GM12864 (cell line): ENCODE measurements at regions not wholly inside any gene's neighbourhood (a gene's known extent, or its start where the extent isn't known, plus 50 kb on each side); places are given as distances from the start of the nearest gene placed in this dataset.

Experiments
- DNase-seq: peaks from one replicate; pipeline ENCODE4 v3.0.0-alpha.2; 2011; ENCODE audit warnings: low read depth
- H3K4me3 ChIP-seq: 2 replicates; pipeline ENCODE4 v1.5.1; 2011; ENCODE audit warnings: mild to moderate bottlenecking, low read depth, low read length, control low read depth
- CTCF ChIP-seq: IDR thresholded peaks from 2 replicates; pipeline ENCODE4 v1.5.1; 2011; ENCODE audit warnings: low read depth, mild to moderate bottlenecking, moderate library complexity, low read length, control low read depth, inconsistent platforms; ENCODE audit errors: missing control alignments

- DNase-seq: no peak
These were observed 97.4 kb upstream of the NEUROD1 start for GRCh38 chr2:181777734-181778133.

DNA sequence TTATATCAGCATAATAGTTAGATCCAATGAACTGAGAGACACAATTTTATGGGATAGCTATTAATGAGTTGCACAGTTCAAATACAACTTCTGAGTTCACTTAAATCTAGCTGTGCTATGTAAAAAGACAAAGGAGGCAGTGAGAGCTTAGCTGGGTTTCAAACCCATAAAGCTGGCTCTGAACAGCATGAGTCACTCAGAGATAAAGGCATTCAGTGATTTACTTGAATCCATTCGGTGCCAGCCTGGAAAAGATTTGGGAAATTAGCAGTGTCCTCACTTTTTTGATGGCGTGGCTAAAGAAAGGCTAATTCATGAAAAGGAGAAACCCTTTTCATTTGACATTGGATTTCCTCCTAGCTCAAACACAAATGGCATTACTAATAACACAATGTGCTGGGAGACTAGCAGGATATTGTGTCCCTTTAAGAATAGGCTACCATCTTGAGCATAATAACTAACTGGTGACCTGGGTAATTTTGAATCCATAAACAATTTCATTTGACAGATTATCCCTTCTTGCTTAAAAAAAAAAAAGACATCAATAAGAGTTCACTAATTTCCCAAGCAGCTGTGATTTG, 98.4 kb upstream of the NEUROD1 start:
- H3K4me3 ChIP-seq: no peak overlapping the region
- TF ChIP-seq CTCF: no peak

More at GRCh38 chr2:181777734-181778133, 97.4 kb upstream of the NEUROD1 start:
- H3K4me3 ChIP-seq: no peak overlapping the region
- no peak for TF ChIP-seq CTCF

DNA sequence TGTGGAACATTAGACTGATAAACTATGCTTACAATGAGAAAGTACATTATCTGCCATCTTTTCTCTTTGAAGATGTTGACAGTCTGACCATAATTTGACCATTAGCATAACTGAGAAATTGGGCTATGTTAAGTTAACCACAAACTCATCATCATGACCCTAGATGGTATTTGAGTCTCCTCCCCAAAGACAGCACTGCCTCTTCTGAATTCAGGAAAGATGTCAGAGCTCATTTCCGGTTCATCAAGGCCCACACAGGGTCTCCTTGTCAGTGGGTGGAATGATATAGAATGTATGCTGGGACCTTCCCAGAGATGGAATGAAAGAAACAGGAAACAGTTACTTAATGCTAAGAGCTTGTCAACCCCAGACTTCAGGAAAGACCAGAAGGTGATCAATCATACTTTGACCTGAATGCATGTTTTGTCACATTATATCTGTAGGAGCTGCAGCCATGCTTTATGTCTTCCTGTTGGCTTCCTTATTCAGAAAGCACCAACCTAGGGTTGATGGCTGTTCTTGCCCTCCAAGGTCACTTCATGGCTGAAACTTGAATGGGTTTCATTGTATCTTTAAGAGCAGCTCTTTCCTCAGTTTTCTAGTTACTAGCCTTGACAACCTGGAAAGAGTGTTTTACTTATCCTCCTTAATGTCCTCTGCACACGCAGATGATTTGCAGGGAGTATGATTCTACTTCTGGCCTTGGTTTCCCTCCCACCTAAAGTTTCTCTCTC, 99.1 kb upstream of the NEUROD1 start:
- no peak for DNase-seq
- H3K4me3 ChIP-seq: no peak overlapping the region
- no peak for TF ChIP-seq CTCF

More for the DNA sequence above, 98.4 kb upstream of the NEUROD1 start:
- no peak for DNase-seq

GRCh38 chr2:181780047-181780651, 99.8 kb upstream of the NEUROD1 start:
- no peak for DNase-seq
- no peak overlapping the region for H3K4me3 ChIP-seq
- TF ChIP-seq CTCF: no peak

DNA sequence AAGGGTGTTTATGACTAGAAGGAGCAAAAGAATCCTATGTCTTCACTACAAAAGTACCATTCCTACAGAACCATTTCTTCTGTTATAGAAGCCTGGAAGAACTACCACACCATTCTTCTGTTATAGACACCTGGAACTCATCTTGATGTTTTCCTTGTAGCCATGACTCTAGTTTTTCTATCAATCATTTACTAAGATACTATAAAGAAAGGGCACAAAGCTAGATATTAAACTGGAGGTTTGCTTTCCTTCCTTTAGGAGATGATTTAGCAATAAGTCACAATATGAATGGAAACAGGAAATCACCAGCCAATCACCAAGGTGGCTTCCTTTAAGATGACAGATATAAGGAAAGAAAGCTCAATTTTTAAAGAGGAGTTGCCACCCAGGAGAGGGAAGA, 100.3 kb upstream of the NEUROD1 start:
- no peak for DNase-seq
- no peak for TF ChIP-seq CTCF
- no peak overlapping the region for H3K4me3 ChIP-seq

- no peak for TF ChIP-seq CTCF
- H3K4me3 ChIP-seq: no peak overlapping the region
- no peak for DNase-seq
These were observed 100.9 kb upstream of the NEUROD1 start for GRCh38 chr2:181781078-181781786.
